K562 (cell line): ENCODE measurements at regions not wholly inside any gene's neighbourhood (a gene's known extent, or its start where the extent isn't known, plus 50 kb on each side); places are given as distances from the start of the nearest gene placed in this dataset.

Experiments used
- ATAC-seq: fragments of 200-7000 bp; cut with Tn5 transposase; 3 replicates; pipeline ENCODE4 v1.9.1; 2020; ENCODE audit warnings: moderate library complexity
- BruUV-seq: library from RNA; stranded (reverse); fragments of 400-500 nt; replicated peaks from 2 replicates; lab custom pipeline; 2021; lab: Mats Ljungman, UMichigan
- CTCF ChIA-PET: fragments of 300-600 bp; formaldehyde crosslinking; extraction: SDS; loops from one replicate; lab custom pipeline; 2021; ENCODE audit warnings: low intra/inter-chr PET ratio; lab: Yijun Ruan, JAX
- POLR2A ChIA-PET: fragments of 300-600, 350-650 bp; sonication (Branson Sonifier 250); formaldehyde crosslinking; extraction: SDS; loops from one replicate; lab custom pipeline; 2021; ENCODE audit warnings: antibody characterized with exemption, inconsistent platforms; lab: Yijun Ruan, JAX
- DNase-seq, 4 experiments: peaks; one replicate each; pipeline versions ENCODE4 v3.0.0 to v3.0.0-alpha.2; 2011 to 2018; ENCODE audit warnings: low spot score in 3 of 4, mixed read lengths in 3 of 4; ENCODE audit errors: extremely low read depth in 1 of 4
- FAIRE-seq: peaks from 2 replicates; lab custom pipeline; 2011; peaks lifted over from hg19 to GRCh38; lab: Jason Lieb, UNC
- H2AFZ ChIP-seq: 2 replicates; pipeline ENCODE4 v1.6.0; 2011; ENCODE audit warnings: low read depth, low read length, control low read depth, inconsistent platforms
- H3K27ac ChIP-seq: fragments of 200-600 bp; 3 replicates; pipeline ENCODE4 v1.8.0; 2011; ENCODE audit warnings: low read depth, mild to moderate bottlenecking, control low read depth, inconsistent platforms, low read length, moderate library complexity, mixed read lengths; ENCODE audit errors: extremely low read depth
- H3K27me3 ChIP-seq, 2 experiments: fragments of 300-600 bp in 1 of 2; 2 replicates in 1 of 2; 3 replicates in 1 of 2; pipeline versions ENCODE4 v1.6.0 to v1.8.0; 2011; ENCODE audit warnings: inconsistent platforms in 2 of 2, low read length in 2 of 2, mild to moderate bottlenecking in 1 of 2, mixed read lengths in 1 of 2, moderate library complexity in 1 of 2; ENCODE audit not compliant: control insufficient read depth in 2 of 2, insufficient read depth in 2 of 2
- H3K36me3 ChIP-seq: fragments of 300-600 bp; 3 replicates; pipeline ENCODE4 v1.8.0; 2011; ENCODE audit warnings: mild to moderate bottlenecking, low read length, inconsistent platforms; ENCODE audit not compliant: control insufficient read depth, insufficient read depth
- H3K4me1 ChIP-seq, 2 experiments: fragments of 200-600 bp in 1 of 2; replicated peaks in 1 of 2; 2 replicates in 1 of 2; 3 replicates in 1 of 2; pipeline versions ENCODE4 v1.5.1 to v1.8.0; 2011; ENCODE audit warnings: inconsistent platforms in 2 of 2, low read length in 2 of 2, mild to moderate bottlenecking in 1 of 2, mixed read lengths in 1 of 2, moderate library complexity in 1 of 2; ENCODE audit not compliant: control insufficient read depth in 2 of 2, insufficient read depth in 2 of 2
- H3K4me2 ChIP-seq: 2 replicates; pipeline ENCODE4 v1.6.1; 2011; ENCODE audit warnings: low read length, control low read depth, inconsistent platforms, mixed read lengths; ENCODE audit not compliant: insufficient read depth
- H3K4me3 ChIP-seq: fragments of 200-600 bp; sonication (generic), shearing (Covaris generic); 2 replicates; pipeline ENCODE4 v1.5.1; 2016; ENCODE audit warnings: control low read depth, inconsistent platforms
- H3K79me2 ChIP-seq: fragments of 200-600 bp; 3 replicates; pipeline ENCODE4 v1.8.0; 2011; ENCODE audit warnings: low read length, inconsistent platforms; ENCODE audit not compliant: control insufficient read depth, insufficient read depth
- H3K9ac ChIP-seq, 2 experiments: 2 replicates each; pipeline versions ENCODE4 v1.6.0 to v1.6.1; 2011; ENCODE audit warnings: low read depth in 2 of 2, low read length in 2 of 2, control low read depth in 1 of 2, inconsistent platforms in 1 of 2, mild to moderate bottlenecking in 1 of 2, mixed read lengths in 1 of 2; ENCODE audit not compliant: insufficient read depth in 1 of 2
- H3K9me1 ChIP-seq: one replicate; pipeline ENCODE4 v1.6.0; 2011; ENCODE audit warnings: inconsistent platforms, mild to moderate bottlenecking, low read length, moderate library complexity; ENCODE audit not compliant: control insufficient read depth, insufficient read depth
- H3K9me3 ChIP-seq: replicated peaks from 2 replicates; pipeline ENCODE4 v1.5.1; 2011; ENCODE audit warnings: low read depth, low read length, inconsistent platforms; ENCODE audit not compliant: control insufficient read depth, insufficient read depth
- H4K20me1 ChIP-seq: replicated peaks from 2 replicates; pipeline ENCODE4 v1.6.1; 2011; ENCODE audit warnings: low read length, inconsistent platforms, mixed read lengths; ENCODE audit not compliant: control insufficient read depth, insufficient read depth
- CC2D1A ChIP-seq: fragments of 450-650 bp; IDR thresholded peaks from 2 replicates; pipeline ENCODE4 v1.6.1; 2017; ENCODE audit warnings: mild to moderate bottlenecking
- CREB3 ChIP-seq: fragments of 450-650 bp; conservative IDR thresholded peaks from 2 replicates; pipeline ENCODE4 v1.6.1; 2016; ENCODE audit warnings: missing genetic modification characterization, low read depth, mild to moderate bottlenecking, missing compliant biosample characterization, moderate library complexity
- CTBP1 ChIP-seq: fragments of 450-650 bp; IDR thresholded peaks from 2 replicates; pipeline ENCODE4 v1.6.1; 2016; ENCODE audit warnings: borderline replicate concordance
- FOXJ2 ChIP-seq: fragments of 200-800 bp; sonication (Bioruptor generic); IDR thresholded peaks from 2 replicates; pipeline ENCODE4 v1.6.1; 2016; ENCODE audit warnings: missing genetic modification characterization, missing compliant biosample characterization
- FOXP4 ChIP-seq: sonication (generic); formaldehyde crosslinking; IDR thresholded peaks from 2 replicates; pipeline ENCODE4 v1.8.0; 2022; ENCODE audit warnings: mild to moderate bottlenecking, missing genetic modification reagents, borderline replicate concordance
- GATAD2A ChIP-seq: fragments of 450-650 bp; IDR thresholded peaks from 2 replicates; pipeline ENCODE4 v1.6.1; 2017
- HDAC2 ChIP-seq: fragments of 450-650 bp; IDR thresholded peaks from 2 replicates; pipeline ENCODE4 v1.6.1; 2016; ENCODE audit warnings: mild to moderate bottlenecking
- JUND ChIP-seq, 2 experiments: IDR thresholded peaks; 2 replicates in 1 of 2; 3 replicates in 1 of 2; pipeline ENCODE4 v1.6.1; 2011; ENCODE audit warnings: borderline replicate concordance in 2 of 2, low read depth in 2 of 2, low read length in 2 of 2, improper control_type of control experiment in 1 of 2, missing biosample characterization in 1 of 2, missing genetic modification characterization in 1 of 2, missing genetic modification reagents in 1 of 2
- LEF1 ChIP-seq: fragments of 450-650 bp; IDR thresholded peaks from 2 replicates; pipeline ENCODE4 v1.6.1; 2016; ENCODE audit warnings: mild to moderate bottlenecking
- POLR2G ChIP-seq: fragments of 200-400 bp; formaldehyde crosslinking; IDR thresholded peaks from 2 replicates; pipeline ENCODE4 v1.6.1; 2017; ENCODE audit warnings: low read depth, mild to moderate bottlenecking, antibody characterized with exemption, low read length, moderate library complexity
- RBFOX2 ChIP-seq: fragments of 200-400 bp; formaldehyde crosslinking; IDR thresholded peaks from 2 replicates; pipeline ENCODE4 v1.6.1; 2017; ENCODE audit warnings: low read depth, mild to moderate bottlenecking, low read length, moderate library complexity
- SFPQ ChIP-seq: fragments of 200-400 bp; formaldehyde crosslinking; IDR thresholded peaks from 2 replicates; pipeline ENCODE4 v1.6.1; 2017; ENCODE audit warnings: mild to moderate bottlenecking, low read depth, low read length, moderate library complexity
- TCF15 ChIP-seq: fragments of 250-450 bp; sonication (Bioruptor Pico); IDR thresholded peaks from 2 replicates; pipeline ENCODE4 v1.8.0; 2022; ENCODE audit warnings: moderate library complexity, mild to moderate bottlenecking, inconsistent platforms
- THAP7 ChIP-seq: fragments of 250-450 bp; sonication (Bioruptor Pico); IDR thresholded peaks from 2 replicates; pipeline ENCODE4 v1.5.0; 2021
- XRCC5 ChIP-seq: fragments of 200-400 bp; formaldehyde crosslinking; IDR thresholded peaks from 2 replicates; pipeline ENCODE4 v1.6.1; 2017; ENCODE audit warnings: low read depth, mild to moderate bottlenecking, low read length
- ZNF695 ChIP-seq: fragments of 450-650 bp; formaldehyde crosslinking; IDR thresholded peaks from 2 replicates; pipeline ENCODE4 v1.4.0; 2020; ENCODE audit warnings: mild to moderate bottlenecking, moderate library complexity
- ZNF696 ChIP-seq: fragments of 250-450 bp; sonication (Bioruptor Pico); conservative IDR thresholded peaks from 2 replicates; pipeline ENCODE4 v1.4.0; 2020; ENCODE audit warnings: mild to moderate bottlenecking, moderate library complexity
- ZNF785 ChIP-seq: fragments of 250-450 bp; sonication (Bioruptor Pico); IDR thresholded peaks from 2 replicates; pipeline ENCODE4 v1.4.0; 2020; ENCODE audit warnings: mild to moderate bottlenecking
- WGBS: fragments of 100-300 bp; shearing (Covaris generic); methylation state at CpG from one replicate; pipeline ENCODE4 v1.1.6; 2016; ENCODE audit warnings: low coverage, mixed read lengths; ENCODE audit not compliant: insufficient coverage; ENCODE audit errors: missing lambda C conversion rate; 5-methylcytosine and 5-hydroxymethylcytosine counted together
- in situ Hi-C: fragments of 300-500 bp; cut with MboI; formaldehyde crosslinking; loops from 4 replicates; pipeline ENCODE4 v1.15.0; 2018; ENCODE audit warnings: inconsistent platforms, mixed read lengths
- intact Hi-C: fragments of 100-400 bp; cut with micrococcal nuclease; formaldehyde crosslinking; loops from 2 replicates; pipeline ENCODE4 v1.14.2; 2022

- ChIA-PET POLR2A (interaction anchor here (1.4 kb wide), 1 partner anchor 139 kb away, joined by 3 read pairs; no protein-coding TSS in a partner anchor), CTCF (no interaction called here)
- in situ Hi-C loops: no loop called here
- ATAC-seq (peak; percentile 95), FAIRE-seq (peak; percentile 23), DNase-seq (peak in 2 of 4 experiments; percentile 19 to 38)
- no TSS peak for BruUV-seq
- H3K79me2 ChIP-seq: peaks cover 5% of the 10 kb centered on the region; the same call in 1 of the 3 replicates
- 1% methylated on average over 4 of the region's 4 CpGs for WGBS
- no peaks in the 10 kb centered on the region for H3K9me1 ChIP-seq
- peak overlapping the region; percentile 80 for H3K4me2 ChIP-seq
- peak overlapping the region; percentile 64 to 70; a peak in 3 of 4 replicates for H3K9ac ChIP-seq
- H3K36me3 ChIP-seq: no peaks in the 10 kb centered on the region
- no peaks in the 10 kb centered on the region; the same call in 1 of the 2 replicates for H3K9me3 ChIP-seq
- intact Hi-C loops: no loop called here
- H3K27me3 ChIP-seq: no peaks in the 10 kb centered on the region
- no peaks in the 10 kb centered on the region for H4K20me1 ChIP-seq
- peak overlapping the region; percentile 88 for H2AFZ ChIP-seq
- H3K27ac ChIP-seq: peak overlapping the region; percentile 65
- H3K4me3 ChIP-seq: peak overlapping the region; percentile 32
- H3K4me1 ChIP-seq: no peaks in the 10 kb centered on the region
- no peak for TF ChIP-seq GATAD2A
- no peak for TF ChIP-seq THAP7
- 0 out of 2 replicates have a peak, but pooled peaks have one; percentile 1 for TF ChIP-seq POLR2G
- TF ChIP-seq CTBP1: no peak
- no peak for TF ChIP-seq CREB3 (tag)
- no peak for TF ChIP-seq ZNF696
- TF ChIP-seq CC2D1A: no peak
- TF ChIP-seq TCF15 (CRISPR knock-in tag): no peak
- TF ChIP-seq HDAC2: no peak
- no peak for TF ChIP-seq FOXP4 (CRISPR knock-in tag)
- no peak for TF ChIP-seq FOXJ2 (tag)
- TF ChIP-seq LEF1: no peak
- peak; percentile 13; the same call in 1 of the 2 replicates for TF ChIP-seq RBFOX2
- no peak for TF ChIP-seq JUND (IDR thresholded peaks at IDR 0.05; ENCODE audit: borderline replicate concordance, low read depth, low read length)
- TF ChIP-seq JUND (tag; IDR thresholded peaks at IDR 0.05; ENCODE audit: borderline replicate concordance, low read depth, low read length): no peak
- no peak for TF ChIP-seq ZNF695 (CRISPR knock-in tag)
- TF ChIP-seq ZNF785 (CRISPR knock-in tag): no peak
- no peak for TF ChIP-seq SFPQ
- no peak for TF ChIP-seq XRCC5
These were observed 145.4 kb upstream of the SMIM30 start for GRCh38 chr7:113263749-113264148.
